ENCODE measurements at regions not wholly inside any gene's neighbourhood (a gene's known extent, or its start where the extent isn't known, plus 50 kb on each side); places are given as distances from the start of the nearest gene placed in this dataset.

- TF ChIP-seq CTCF (IDR thresholded peaks at IDR 0.05 in 4 of 5, conservative IDR thresholded peaks at IDR 0.05 in 1 of 5), result no peak
- TF ChIP-seq POLR2A (IDR thresholded peaks at IDR 0.05), result no peak
Observed at GRCh38 chr9:135273008-135273407, 185.5 kb downstream of the OLFM1 start.

All from gastrocnemius medialis (tissue), 4 donors.